ENCODE measurements at regions not wholly inside any gene's neighbourhood (a gene's known extent, or its start where the extent isn't known, plus 50 kb on each side); places are given as distances from the start of the nearest gene placed in this dataset.
A peak's percentile ranks its signal among the peaks of the same experiment; 100 is the strongest.
"Not testable (repeated sequence)": the region's sequence is repeated elsewhere in the genome, so short reads cannot be mapped to it uniquely, and the experiment has no call there.

DNA sequence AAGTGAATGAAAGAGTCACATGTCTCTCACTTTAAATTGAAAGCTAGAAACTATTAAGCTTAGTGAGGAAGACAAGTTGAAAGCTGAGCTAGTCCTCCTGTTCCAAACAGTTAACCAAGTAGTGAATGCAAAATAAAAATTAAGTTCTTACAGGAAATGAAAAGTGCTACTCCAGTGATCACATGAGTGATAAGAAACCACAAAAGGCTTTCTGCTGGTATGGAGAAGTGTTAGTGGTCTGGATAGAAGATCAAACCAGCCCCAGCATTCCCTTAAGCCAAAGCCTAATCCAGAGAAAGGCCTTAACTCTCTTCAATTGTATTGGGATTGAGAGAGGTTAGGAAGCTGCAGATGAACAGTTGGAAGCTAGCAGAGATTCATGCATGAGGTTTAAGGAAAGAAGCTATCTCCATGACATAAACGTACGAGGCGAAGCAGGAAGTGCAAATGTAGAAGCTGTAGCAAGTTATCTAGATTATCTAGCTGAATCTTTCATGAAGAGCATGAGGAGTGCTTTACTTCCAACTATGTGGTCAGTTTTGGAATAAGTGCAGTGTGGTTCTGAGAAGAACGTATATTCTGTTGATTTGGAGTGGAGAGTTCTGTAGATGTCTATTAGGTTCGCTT, 261.6 kb downstream of the MDFIC start:
- H3K4me3 ChIP-seq: no peak overlapping the region
- peaks cover 0 to 10% (median 9%) of the 10 kb centered on the region in 4 donors for H3K4me1 ChIP-seq
- DNase-seq (ENCODE audit: extremely low spot score): no peak
- 80% methylated on average over 5 of the region's 5 CpGs for WGBS
- H3K27ac ChIP-seq (replicated peaks in 1 of 4): no peak overlapping the region
- H3K36me3 ChIP-seq: no peaks in the 10 kb centered on the region
- H3K27me3 ChIP-seq: no peaks in the 10 kb centered on the region
- no peak for TF ChIP-seq POLR2AphosphoS5 (IDR thresholded peaks at IDR 0.05)
- no peak for TF ChIP-seq EP300 (IDR thresholded peaks at IDR 0.05)
- TF ChIP-seq POLR2A (IDR thresholded peaks at IDR 0.05; ENCODE audit: low read depth): no peak
- TF ChIP-seq, protein P1, sequence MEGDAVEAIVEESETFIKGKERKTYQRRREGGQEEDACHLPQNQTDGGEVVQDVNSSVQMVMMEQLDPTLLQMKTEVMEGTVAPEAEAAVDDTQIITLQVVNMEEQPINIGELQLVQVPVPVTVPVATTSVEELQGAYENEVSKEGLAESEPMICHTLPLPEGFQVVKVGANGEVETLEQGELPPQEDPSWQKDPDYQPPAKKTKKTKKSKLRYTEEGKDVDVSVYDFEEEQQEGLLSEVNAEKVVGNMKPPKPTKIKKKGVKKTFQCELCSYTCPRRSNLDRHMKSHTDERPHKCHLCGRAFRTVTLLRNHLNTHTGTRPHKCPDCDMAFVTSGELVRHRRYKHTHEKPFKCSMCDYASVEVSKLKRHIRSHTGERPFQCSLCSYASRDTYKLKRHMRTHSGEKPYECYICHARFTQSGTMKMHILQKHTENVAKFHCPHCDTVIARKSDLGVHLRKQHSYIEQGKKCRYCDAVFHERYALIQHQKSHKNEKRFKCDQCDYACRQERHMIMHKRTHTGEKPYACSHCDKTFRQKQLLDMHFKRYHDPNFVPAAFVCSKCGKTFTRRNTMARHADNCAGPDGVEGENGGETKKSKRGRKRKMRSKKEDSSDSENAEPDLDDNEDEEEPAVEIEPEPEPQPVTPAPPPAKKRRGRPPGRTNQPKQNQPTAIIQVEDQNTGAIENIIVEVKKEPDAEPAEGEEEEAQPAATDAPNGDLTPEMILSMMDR (IDR thresholded peaks at IDR 0.05): no peak
- no peaks in the 10 kb centered on the region for H3K9me3 ChIP-seq
- intact Hi-C loops (cut with DNase I): no loop called here

DNA sequence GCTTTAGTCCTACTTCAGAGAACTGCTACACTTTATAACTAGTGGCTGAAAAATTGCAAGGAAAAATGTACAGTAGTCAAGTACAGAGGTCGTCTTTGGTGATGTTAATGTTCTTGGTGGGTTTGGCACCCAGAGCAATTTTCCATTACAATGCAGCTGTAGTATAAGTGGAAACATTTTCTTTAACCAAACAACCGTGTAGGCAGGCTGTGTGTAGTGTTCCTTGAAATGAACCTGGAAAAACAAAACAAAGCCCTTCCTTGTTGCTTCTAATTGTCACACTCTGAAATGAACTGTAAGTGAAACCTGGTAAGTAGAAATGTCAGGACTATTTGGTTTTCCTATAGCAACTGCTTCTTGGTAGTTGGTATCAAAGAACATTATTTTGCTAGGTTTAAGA, 256.9 kb downstream of the MDFIC start:
- WGBS: 19% methylated on average over 2 of the region's 2 CpGs

DNA sequence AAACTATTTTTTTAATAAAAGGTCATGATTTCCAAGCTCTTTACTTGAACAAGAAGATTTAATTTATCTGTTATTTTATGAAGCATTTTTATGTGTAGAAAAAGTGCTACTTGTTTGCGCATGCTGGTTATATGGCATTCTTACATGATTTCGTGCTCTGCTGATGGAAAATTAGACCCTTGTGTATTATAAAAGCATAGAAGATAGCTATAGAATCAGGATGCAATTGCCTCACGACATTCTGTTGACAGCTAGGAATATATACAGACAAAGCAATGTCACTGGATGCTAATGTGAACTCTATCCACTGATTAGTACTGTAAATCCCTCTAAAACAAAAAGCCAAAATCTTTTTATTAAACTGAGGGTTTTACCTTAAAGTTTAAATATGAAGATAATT, 255.9 kb downstream of the MDFIC start:
- TF ChIP-seq, protein P1 (IDR thresholded peaks at IDR 0.05): no peak
- Histone ChIP-seq H3K27me3 (no peaks in the 10 kb centered on the region), H3K36me3 (no peaks in the 10 kb centered on the region), H3K27ac (replicated peaks in 1 of 4) (no peak overlapping the region), H3K4me1 (peaks cover 0 to 12% (median 11%) of the 10 kb centered on the region in 4 donors), H3K9me3 (no peaks in the 10 kb centered on the region), H3K4me3 (no peak overlapping the region)
- intact Hi-C loops (cut with DNase I): no loop called here
- WGBS: 83% methylated on average over 3 of the region's 3 CpGs
- no peak for DNase-seq (ENCODE audit: extremely low spot score)

More for the DNA sequence above, 256.9 kb downstream of the MDFIC start:
- Histone ChIP-seq H3K9me3 (no peaks in the 10 kb centered on the region), H3K4me3 (no peak overlapping the region), H3K36me3 (no peaks in the 10 kb centered on the region), H3K27ac (replicated peaks in 1 of 4) (peak overlapping the region in 1 of 4 donors; percentile 42), H3K4me1 (peaks cover 0 to 12% (median 11%) of the 10 kb centered on the region in 4 donors), H3K27me3 (no peaks in the 10 kb centered on the region)
- intact Hi-C loops (cut with DNase I): no loop called here
- TF ChIP-seq POLR2AphosphoS5 (IDR thresholded peaks at IDR 0.05): no peak
- TF ChIP-seq EP300 (IDR thresholded peaks at IDR 0.05): no peak
- TF ChIP-seq, protein P1 (IDR thresholded peaks at IDR 0.05): no peak
- no peak for TF ChIP-seq POLR2A (IDR thresholded peaks at IDR 0.05; ENCODE audit: low read depth)
- no peak for DNase-seq (ENCODE audit: extremely low spot score)

DNA sequence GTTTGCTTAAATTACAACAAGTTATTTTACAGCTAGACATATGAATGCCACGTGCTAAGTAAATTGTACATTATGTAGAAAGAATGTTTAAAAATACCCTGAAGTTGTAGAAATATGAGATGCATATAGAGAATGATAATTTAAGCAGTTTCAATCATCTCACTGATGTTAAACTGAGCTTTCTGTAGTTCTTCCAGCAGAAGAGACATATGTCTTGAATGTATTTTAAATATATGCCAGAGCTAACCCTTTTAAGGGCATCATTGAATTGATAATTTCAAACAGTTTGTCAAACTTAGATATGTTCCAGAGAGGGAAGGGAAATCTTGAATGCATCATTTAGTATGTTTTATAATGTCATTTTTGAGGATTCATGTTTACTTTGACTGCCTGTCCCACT, 255.2 kb downstream of the MDFIC start:
- Histone ChIP-seq H3K36me3 (no peaks in the 10 kb centered on the region), H3K4me3 (no peak overlapping the region), H3K27ac (replicated peaks in 1 of 4) (no peak overlapping the region), H3K27me3 (no peaks in the 10 kb centered on the region), H3K4me1 (peaks cover 0 to 12% (median 11%) of the 10 kb centered on the region in 4 donors), H3K9me3 (no peaks in the 10 kb centered on the region)
- TF ChIP-seq, protein P1 (IDR thresholded peaks at IDR 0.05): no peak
- TF ChIP-seq POLR2AphosphoS5 (IDR thresholded peaks at IDR 0.05) (no peak), EP300 (IDR thresholded peaks at IDR 0.05) (no peak), POLR2A (IDR thresholded peaks at IDR 0.05; ENCODE audit: low read depth) (no peak)
- intact Hi-C loops (cut with DNase I): no loop called here
- WGBS: 72% methylated on average over 1 of the region's 1 CpG
- DNase-seq (ENCODE audit: extremely low spot score): no peak

DNA sequence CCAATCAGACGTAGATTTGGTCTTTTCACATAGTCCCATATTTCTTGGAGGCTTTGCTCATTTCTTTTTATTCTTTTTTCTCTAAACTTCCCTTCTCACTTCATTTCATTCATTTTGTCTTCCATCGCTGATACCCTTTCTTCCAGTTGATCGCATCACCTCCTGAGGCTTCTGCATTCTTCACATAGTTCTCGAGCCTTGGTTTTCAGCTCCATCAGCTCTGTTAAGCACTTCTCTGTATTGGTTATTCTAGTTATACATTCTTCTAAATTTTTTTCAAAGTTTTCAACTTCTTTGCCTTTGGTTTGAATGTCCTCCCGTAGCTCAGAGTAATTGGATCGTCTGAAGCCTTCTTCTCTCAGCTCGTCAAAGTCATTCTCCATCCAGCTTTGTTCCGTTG, 250.5 kb downstream of the MDFIC start:
- H3K4me1 ChIP-seq; DNase-seq (ENCODE audit: extremely low spot score); H3K27ac ChIP-seq (replicated peaks in 1 of 4); intact Hi-C loops (cut with DNase I); H3K36me3 ChIP-seq; H3K9me3 ChIP-seq; H3K4me3 ChIP-seq; H3K27me3 ChIP-seq: not testable (repeated sequence)
- 98% methylated on average over 8 of the region's 8 CpGs for WGBS
